ENCODE measurements at regions not wholly inside any gene's neighbourhood (a gene's known extent, or its start where the extent isn't known, plus 50 kb on each side); places are given as distances from the start of the nearest gene placed in this dataset.

DNA sequence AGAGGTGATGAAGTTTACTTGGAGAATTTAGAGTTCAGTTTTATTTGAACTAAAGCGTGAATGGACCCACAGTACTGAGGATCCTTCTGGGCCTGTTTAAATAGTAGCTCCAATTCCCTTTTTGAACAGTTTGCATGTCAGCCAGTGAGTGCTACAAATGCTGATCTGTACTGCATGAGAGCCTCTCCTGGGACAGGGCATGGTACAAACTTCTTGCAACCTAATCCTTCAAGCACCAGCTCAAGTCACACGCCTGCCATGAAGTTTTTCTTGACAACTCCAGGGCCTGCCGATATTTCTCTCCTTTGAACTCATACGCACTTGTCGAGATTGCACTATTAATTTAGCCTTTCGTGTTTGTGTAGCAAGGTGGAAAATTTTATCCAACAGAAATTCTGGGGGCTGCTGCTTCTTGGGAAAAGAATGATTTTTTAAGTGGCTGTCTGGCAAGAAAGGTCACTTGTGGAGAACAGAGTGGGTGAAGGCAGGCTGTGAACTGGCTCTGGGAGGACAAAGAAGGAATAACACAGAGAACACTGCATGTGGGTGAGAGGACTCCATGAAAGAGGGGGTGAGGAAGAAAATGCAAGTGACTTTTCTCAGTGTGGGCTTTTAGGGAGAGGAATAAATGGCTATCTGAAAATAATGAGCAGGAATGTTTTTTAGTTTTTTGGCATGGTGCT lies 192.5 kb downstream of the NDFIP2 start:
- no peak for TF ChIP-seq POLR2A (IDR thresholded peaks at IDR 0.05; ENCODE audit: low read depth, low read length)
- TF ChIP-seq, protein P1, sequence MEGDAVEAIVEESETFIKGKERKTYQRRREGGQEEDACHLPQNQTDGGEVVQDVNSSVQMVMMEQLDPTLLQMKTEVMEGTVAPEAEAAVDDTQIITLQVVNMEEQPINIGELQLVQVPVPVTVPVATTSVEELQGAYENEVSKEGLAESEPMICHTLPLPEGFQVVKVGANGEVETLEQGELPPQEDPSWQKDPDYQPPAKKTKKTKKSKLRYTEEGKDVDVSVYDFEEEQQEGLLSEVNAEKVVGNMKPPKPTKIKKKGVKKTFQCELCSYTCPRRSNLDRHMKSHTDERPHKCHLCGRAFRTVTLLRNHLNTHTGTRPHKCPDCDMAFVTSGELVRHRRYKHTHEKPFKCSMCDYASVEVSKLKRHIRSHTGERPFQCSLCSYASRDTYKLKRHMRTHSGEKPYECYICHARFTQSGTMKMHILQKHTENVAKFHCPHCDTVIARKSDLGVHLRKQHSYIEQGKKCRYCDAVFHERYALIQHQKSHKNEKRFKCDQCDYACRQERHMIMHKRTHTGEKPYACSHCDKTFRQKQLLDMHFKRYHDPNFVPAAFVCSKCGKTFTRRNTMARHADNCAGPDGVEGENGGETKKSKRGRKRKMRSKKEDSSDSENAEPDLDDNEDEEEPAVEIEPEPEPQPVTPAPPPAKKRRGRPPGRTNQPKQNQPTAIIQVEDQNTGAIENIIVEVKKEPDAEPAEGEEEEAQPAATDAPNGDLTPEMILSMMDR (conservative IDR thresholded peaks at IDR 0.05; ENCODE audit: low read depth, low read length), result no peak
- no peak for TF ChIP-seq MAFK (IDR thresholded peaks at IDR 0.05; ENCODE audit: low read depth, low read length)

All from IMR-90 (cell line).